GM18909 (cell line): ENCODE measurements at regions not wholly inside any gene's neighbourhood (a gene's known extent, or its start where the extent isn't known, plus 50 kb on each side); places are given as distances from the start of the nearest gene placed in this dataset.

Source experiments
- ATAC-seq: cut with Tn5 transposase; IDR thresholded peaks from one replicate; pipeline ENCODE4 v1.9.1; 2021; ENCODE audit warnings: mild to moderate bottlenecking; ENCODE audit not compliant: unreplicated experiment, poor library complexity

GRCh38 chr1:98053471-98054366 lies 132.9 kb upstream of the DPYD start:
- peak; percentile 96 for ATAC-seq

GRCh38 chr1:98051065-98051675 lies 130.3 kb upstream of the DPYD start:
- peak; percentile 52 for ATAC-seq

- ATAC-seq, result no peak
Measured at GRCh38 chr1:98049370-98050135, 128.7 kb upstream of the DPYD start.

- no peak for ATAC-seq
Measured at GRCh38 chr1:98048751-98049325, 128.0 kb upstream of the DPYD start.

GRCh38 chr1:98048244-98048643 lies 127.4 kb upstream of the DPYD start:
- ATAC-seq, result peak; percentile 65

- ATAC-seq, result no peak
Measured at GRCh38 chr1:98047171-98047570, 126.3 kb upstream of the DPYD start.

- no peak for ATAC-seq
Measured at GRCh38 chr1:98045767-98046641, 125.2 kb upstream of the DPYD start.

GRCh38 chr1:98045211-98045766 lies 124.5 kb upstream of the DPYD start:
- ATAC-seq, result no peak

GRCh38 chr1:98044766-98045165 lies 123.9 kb upstream of the DPYD start:
- ATAC-seq, result no peak

- ATAC-seq, result no peak
Measured at GRCh38 chr1:98044071-98044697, 123.3 kb upstream of the DPYD start.

- no peak for ATAC-seq
Measured at GRCh38 chr1:98035602-98036002, 114.8 kb upstream of the DPYD start.

GRCh38 chr1:98034505-98034904 lies 113.7 kb upstream of the DPYD start:
- ATAC-seq, result no peak

GRCh38 chr1:98032958-98033357 lies 112.1 kb upstream of the DPYD start:
- no peak for ATAC-seq

- ATAC-seq, result no peak
Measured at GRCh38 chr1:98030976-98031375, 110.1 kb upstream of the DPYD start.

GRCh38 chr1:98030483-98030882 lies 109.6 kb upstream of the DPYD start:
- no peak for ATAC-seq

GRCh38 chr1:98028800-98029199 lies 108.0 kb upstream of the DPYD start:
- ATAC-seq, result no peak

GRCh38 chr1:98027103-98027705 lies 106.4 kb upstream of the DPYD start:
- no peak for ATAC-seq

- no peak for ATAC-seq
Measured at GRCh38 chr1:98025858-98026257, 105.0 kb upstream of the DPYD start.

GRCh38 chr1:98021126-98021525 lies 100.3 kb upstream of the DPYD start:
- no peak for ATAC-seq
